CD8-positive, alpha-beta memory T cell (primary cell): ENCODE measurements at regions not wholly inside any gene's neighbourhood (a gene's known extent, or its start where the extent isn't known, plus 50 kb on each side); places are given as distances from the start of the nearest gene placed in this dataset.
"Not testable (repeated sequence)": the region's sequence is repeated elsewhere in the genome, so short reads cannot be mapped to it uniquely, and the experiment has no call there.

Experiments
- CTCF ChIA-PET: fragments of 350-600 bp; sonication (Branson Sonifier 250); formaldehyde crosslinking; loops from one replicate; lab custom pipeline; 2021; ENCODE audit warnings: antibody characterized with exemption; lab: Charles Lee
- POLR2A ChIA-PET: fragments of 350-600 bp; sonication (Branson Sonifier 250); formaldehyde crosslinking; loops from one replicate; lab custom pipeline; 2021; ENCODE audit warnings: antibody characterized with exemption; lab: Charles Lee
- DNase-seq, 5 donors: peaks; one replicate each; pipeline versions ENCODE4 v3.0.0 to v3.0.0-alpha.2; 2020 to 2022; ENCODE audit warnings: mixed read lengths in 1 of 5
- H3K27ac ChIP-seq: one replicate; pipeline ENCODE4 v1.7.0; 2013; ENCODE audit warnings: low read depth, mild to moderate bottlenecking, low read length, moderate library complexity
- H3K27me3 ChIP-seq: 2 replicates; pipeline ENCODE4 v1.7.0; 2013; ENCODE audit warnings: low read length, mild to moderate bottlenecking; ENCODE audit not compliant: insufficient read depth, poor library complexity, severe bottlenecking
- H3K36me3 ChIP-seq: 2 replicates; pipeline ENCODE4 v1.7.0; 2013; ENCODE audit warnings: mild to moderate bottlenecking, low read length, moderate library complexity; ENCODE audit not compliant: insufficient read depth
- H3K4me1 ChIP-seq: 2 replicates; pipeline ENCODE4 v1.7.0; 2013; ENCODE audit warnings: mild to moderate bottlenecking, low read length, moderate library complexity; ENCODE audit not compliant: insufficient read depth
- H3K4me3 ChIP-seq: 2 replicates; pipeline ENCODE4 v1.7.0; 2013; ENCODE audit warnings: mild to moderate bottlenecking, low read length
- H3K9me3 ChIP-seq: 2 replicates; pipeline ENCODE4 v1.7.0; 2013; ENCODE audit warnings: mild to moderate bottlenecking, low read length
- H3K27ac Mint-ChIP-seq, 8 donors: one replicate each; pipeline ENCODE4 v1.8.0; 2020 to 2021; ENCODE audit warnings: mixed read lengths in 8 of 8, mild to moderate bottlenecking in 6 of 8, inconsistent platforms in 3 of 8, moderate library complexity in 3 of 8
- H3K27me3 Mint-ChIP-seq, 2 donors: one replicate each; pipeline ENCODE4 v1.8.0; 2020 to 2021; ENCODE audit warnings: mixed read lengths in 2 of 2, mild to moderate bottlenecking in 1 of 2, moderate library complexity in 1 of 2
- H3K36me3 Mint-ChIP-seq, 3 donors: one replicate each; pipeline ENCODE4 v1.8.0; 2020 to 2021; ENCODE audit warnings: mixed read lengths in 3 of 3, inconsistent platforms in 1 of 3, mild to moderate bottlenecking in 1 of 3
- H3K4me1 Mint-ChIP-seq, 3 donors: one replicate each; pipeline ENCODE4 v1.8.0; 2020 to 2021; ENCODE audit warnings: mixed read lengths in 3 of 3, inconsistent platforms in 1 of 3, mild to moderate bottlenecking in 1 of 3
- H3K4me3 Mint-ChIP-seq, 7 donors: one replicate each; pipeline ENCODE4 v1.8.0; 2020 to 2021; ENCODE audit warnings: mixed read lengths in 7 of 7, mild to moderate bottlenecking in 6 of 7, moderate library complexity in 4 of 7, inconsistent platforms in 2 of 7
- H3K9me3 Mint-ChIP-seq, 5 donors: one replicate each; pipeline ENCODE4 v1.8.0; 2020 to 2022; ENCODE audit warnings: mixed read lengths in 5 of 5, mild to moderate bottlenecking in 3 of 5, moderate library complexity in 2 of 5, inconsistent platforms in 1 of 5

DNA sequence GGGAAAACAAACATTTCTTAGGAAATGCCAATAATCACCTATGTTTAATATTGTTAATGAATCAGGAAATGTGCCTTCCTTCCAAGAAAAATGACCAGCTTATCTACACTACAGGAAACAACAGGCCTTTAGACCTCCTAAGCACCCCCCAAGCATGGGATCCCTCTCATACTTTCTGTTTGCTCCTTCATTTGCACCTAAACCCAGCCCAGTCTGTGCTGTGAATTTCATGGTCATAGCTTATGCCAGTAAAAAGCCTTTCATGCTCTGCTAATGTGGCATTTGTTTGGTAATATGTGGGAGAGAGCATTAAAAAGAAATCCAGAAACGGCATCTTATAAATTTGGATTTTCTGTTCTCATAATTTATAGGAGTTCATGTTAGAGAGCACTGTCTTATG is 511.1 kb downstream of the EBF1 start:
- H3K4me1 ChIP-seq, result no peaks in the 10 kb centered on the region
- H3K9me3 Mint-ChIP-seq, result peaks cover 0 to 14% (median 2%) of the 10 kb centered on the region in 5 donors
- no peaks in the 10 kb centered on the region for H3K36me3 Mint-ChIP-seq
- H3K27ac Mint-ChIP-seq, result no peak overlapping the region
- CTCF ChIA-PET, result no interaction called here
- H3K4me3 Mint-ChIP-seq, result no peak overlapping the region
- H3K4me1 Mint-ChIP-seq, result no peaks in the 10 kb centered on the region
- DNase-seq, result no peak
- H3K36me3 ChIP-seq, result no peaks in the 10 kb centered on the region
- H3K27me3 Mint-ChIP-seq, result peaks cover 3 to 5% of the 10 kb centered on the region in 2 donors
- no peak overlapping the region for H3K4me3 ChIP-seq
- no peak overlapping the region for H3K27ac ChIP-seq
- H3K27me3 ChIP-seq, result no peaks in the 10 kb centered on the region
- POLR2A ChIA-PET, result no interaction called here
- H3K9me3 ChIP-seq, result no peaks in the 10 kb centered on the region

DNA sequence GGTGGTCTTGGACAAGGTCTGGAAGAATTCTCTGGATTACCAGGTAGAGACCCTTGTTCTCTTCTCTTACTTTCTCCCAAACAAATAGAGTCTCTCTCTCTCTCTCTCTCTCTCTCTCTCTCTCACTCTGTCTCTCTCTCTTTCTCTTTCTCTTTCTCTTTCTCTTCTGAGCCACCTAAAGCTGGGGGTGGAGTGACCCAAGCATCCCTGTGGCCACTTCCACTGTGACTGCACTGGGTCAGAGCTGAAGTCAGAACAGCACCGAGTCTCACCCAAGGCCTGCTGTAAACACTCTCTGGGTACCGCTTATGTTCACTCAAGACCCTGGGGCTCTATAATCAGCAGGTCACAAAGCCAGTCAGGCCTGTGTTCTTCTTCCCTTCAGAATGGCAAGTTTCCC is 513.7 kb downstream of the EBF1 start:
- Histone ChIP-seq H3K27ac (no peak overlapping the region), H3K4me3 (no peak overlapping the region), H3K9me3 (no peaks in the 10 kb centered on the region), H3K27me3 (no peaks in the 10 kb centered on the region), H3K4me1 (no peaks in the 10 kb centered on the region), H3K36me3 (no peaks in the 10 kb centered on the region)
- no peaks in the 10 kb centered on the region for H3K36me3 Mint-ChIP-seq
- peaks cover 0 to 5% of the 10 kb centered on the region in 2 donors for H3K27me3 Mint-ChIP-seq
- DNase-seq, result no peak
- peaks cover 0 to 14% (median 5%) of the 10 kb centered on the region in 5 donors for H3K9me3 Mint-ChIP-seq
- POLR2A ChIA-PET, result no interaction called here
- H3K27ac Mint-ChIP-seq, result no peak overlapping the region
- no peaks in the 10 kb centered on the region for H3K4me1 Mint-ChIP-seq
- no peak overlapping the region for H3K4me3 Mint-ChIP-seq
- CTCF ChIA-PET, result no interaction called here

DNA sequence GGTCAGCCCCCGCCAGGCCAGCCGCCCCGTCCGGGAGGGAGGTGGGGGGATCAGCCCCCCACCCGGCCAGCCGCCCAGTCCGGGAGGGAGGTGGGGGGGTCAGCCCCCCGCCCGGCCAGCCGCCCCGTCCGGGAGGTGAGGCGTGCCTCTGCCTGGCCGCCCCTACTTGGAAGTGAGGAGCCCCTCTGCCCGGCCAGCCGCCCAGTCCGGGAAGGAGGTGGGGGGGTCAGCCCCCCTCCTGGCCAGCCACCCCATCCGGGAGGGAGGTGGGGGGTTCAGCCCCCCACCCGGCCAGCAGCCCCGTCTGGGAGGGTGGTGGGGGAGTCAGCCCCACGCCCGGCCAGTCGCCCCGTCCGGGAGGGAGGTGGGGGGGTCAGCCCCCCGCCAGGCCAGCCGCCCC is 517.0 kb downstream of the EBF1 start:
- H3K4me3 ChIP-seq, H3K27me3 ChIP-seq, H3K4me3 Mint-ChIP-seq, DNase-seq, H3K4me1 Mint-ChIP-seq, H3K4me1 ChIP-seq, H3K27ac Mint-ChIP-seq, CTCF ChIA-PET, H3K9me3 ChIP-seq, H3K36me3 Mint-ChIP-seq, H3K27me3 Mint-ChIP-seq, POLR2A ChIA-PET, H3K27ac ChIP-seq, H3K36me3 ChIP-seq: not testable (repeated sequence)
- peaks cover 2 to 24% (median 11%) of the 10 kb centered on the region in 5 donors for H3K9me3 Mint-ChIP-seq

DNA sequence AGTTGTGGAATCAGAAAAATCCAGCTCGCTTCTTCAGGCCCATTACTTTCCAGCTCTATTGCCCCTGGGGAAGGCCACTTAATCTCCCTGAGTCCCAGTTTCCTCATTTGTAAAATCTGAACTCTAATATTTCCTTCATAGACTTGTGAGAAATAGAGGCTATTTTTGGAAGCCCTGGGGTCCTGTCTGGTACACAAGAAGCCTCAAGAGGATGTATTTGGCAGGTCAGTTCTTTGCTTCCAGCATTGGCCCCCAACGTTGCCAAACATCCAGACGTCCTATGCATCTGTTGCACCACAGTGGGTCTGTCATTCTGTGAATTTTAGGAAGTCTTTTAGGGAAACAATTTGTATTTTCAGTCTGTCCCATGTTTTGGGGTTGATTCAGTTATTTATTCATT is 525.9 kb downstream of the EBF1 start:
- Mint-ChIP-seq H3K36me3 (no peaks in the 10 kb centered on the region), H3K27ac (no peak overlapping the region), H3K27me3 (peaks cover 0 to 4% of the 10 kb centered on the region in 2 donors), H3K4me1 (no peaks in the 10 kb centered on the region), H3K9me3 (peaks cover 0 to 4% (median 2%) of the 10 kb centered on the region in 5 donors), H3K4me3 (no peak overlapping the region)
- no peak for DNase-seq
- Histone ChIP-seq H3K9me3 (no peaks in the 10 kb centered on the region), H3K27me3 (no peaks in the 10 kb centered on the region), H3K36me3 (no peaks in the 10 kb centered on the region), H3K4me3 (no peak overlapping the region), H3K27ac (no peak overlapping the region), H3K4me1 (no peaks in the 10 kb centered on the region)
- ChIA-PET CTCF (no interaction called here), POLR2A (no interaction called here)

DNA sequence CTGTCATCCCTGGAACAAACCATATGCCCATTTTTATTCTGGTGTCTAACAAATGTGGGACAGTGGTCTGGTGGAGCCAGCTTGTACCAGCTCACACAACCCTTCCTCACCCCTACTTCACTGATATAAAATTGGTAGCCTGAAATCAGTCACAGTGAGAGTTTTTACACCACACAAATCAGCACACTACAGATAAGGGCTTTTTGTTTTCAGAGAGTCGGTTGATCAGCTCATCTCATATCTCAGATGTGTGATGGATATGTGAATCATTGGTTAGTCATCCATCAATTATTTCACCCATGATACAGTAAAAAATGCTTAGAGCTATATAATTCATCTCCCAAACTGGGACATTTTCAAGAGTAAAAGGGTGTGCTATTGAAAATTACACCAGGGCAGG is 529.2 kb downstream of the EBF1 start:
- Histone ChIP-seq H3K27ac (no peak overlapping the region), H3K36me3 (no peaks in the 10 kb centered on the region), H3K27me3 (no peaks in the 10 kb centered on the region), H3K4me3 (no peak overlapping the region), H3K9me3 (no peaks in the 10 kb centered on the region), H3K4me1 (no peaks in the 10 kb centered on the region)
- H3K4me1 Mint-ChIP-seq, result no peaks in the 10 kb centered on the region
- peaks cover 0 to 7% of the 10 kb centered on the region in 2 donors for H3K27me3 Mint-ChIP-seq
- no peaks in the 10 kb centered on the region for H3K36me3 Mint-ChIP-seq
- ChIA-PET POLR2A (no interaction called here), CTCF (no interaction called here)
- no peak overlapping the region for H3K27ac Mint-ChIP-seq
- DNase-seq, result no peak
- no peaks in the 10 kb centered on the region for H3K9me3 Mint-ChIP-seq
- no peak overlapping the region for H3K4me3 Mint-ChIP-seq

DNA sequence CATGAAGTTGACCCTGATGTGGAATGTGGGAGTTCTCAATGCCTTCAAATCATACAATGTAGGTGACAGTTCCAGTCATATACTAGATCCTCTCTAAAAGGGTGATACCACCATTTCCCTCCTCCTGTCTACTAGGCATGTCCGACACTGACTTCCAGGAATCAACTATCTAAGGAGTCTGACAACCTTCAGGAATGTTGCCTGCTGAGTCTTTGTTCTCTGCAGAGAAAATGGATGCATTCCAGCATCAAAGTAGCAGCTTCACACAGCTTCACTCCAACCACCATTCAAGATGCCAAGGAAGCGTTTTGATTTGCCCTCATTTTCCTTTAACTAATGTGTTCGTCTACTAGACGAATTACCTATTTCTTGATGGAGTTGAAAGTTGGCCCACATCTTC is 530.2 kb downstream of the EBF1 start:
- peaks cover 0 to 7% of the 10 kb centered on the region in 2 donors for H3K27me3 Mint-ChIP-seq
- H3K4me3 Mint-ChIP-seq, result no peak overlapping the region
- no peaks in the 10 kb centered on the region for H3K9me3 Mint-ChIP-seq
- Histone ChIP-seq H3K9me3 (no peaks in the 10 kb centered on the region), H3K36me3 (no peaks in the 10 kb centered on the region), H3K27ac (no peak overlapping the region), H3K4me3 (no peak overlapping the region), H3K27me3 (no peaks in the 10 kb centered on the region), H3K4me1 (no peaks in the 10 kb centered on the region)
- DNase-seq, result no peak
- CTCF ChIA-PET, result no interaction called here
- H3K36me3 Mint-ChIP-seq, result no peaks in the 10 kb centered on the region
- H3K4me1 Mint-ChIP-seq, result no peaks in the 10 kb centered on the region
- POLR2A ChIA-PET, result no interaction called here
- H3K27ac Mint-ChIP-seq, result no peak overlapping the region

DNA sequence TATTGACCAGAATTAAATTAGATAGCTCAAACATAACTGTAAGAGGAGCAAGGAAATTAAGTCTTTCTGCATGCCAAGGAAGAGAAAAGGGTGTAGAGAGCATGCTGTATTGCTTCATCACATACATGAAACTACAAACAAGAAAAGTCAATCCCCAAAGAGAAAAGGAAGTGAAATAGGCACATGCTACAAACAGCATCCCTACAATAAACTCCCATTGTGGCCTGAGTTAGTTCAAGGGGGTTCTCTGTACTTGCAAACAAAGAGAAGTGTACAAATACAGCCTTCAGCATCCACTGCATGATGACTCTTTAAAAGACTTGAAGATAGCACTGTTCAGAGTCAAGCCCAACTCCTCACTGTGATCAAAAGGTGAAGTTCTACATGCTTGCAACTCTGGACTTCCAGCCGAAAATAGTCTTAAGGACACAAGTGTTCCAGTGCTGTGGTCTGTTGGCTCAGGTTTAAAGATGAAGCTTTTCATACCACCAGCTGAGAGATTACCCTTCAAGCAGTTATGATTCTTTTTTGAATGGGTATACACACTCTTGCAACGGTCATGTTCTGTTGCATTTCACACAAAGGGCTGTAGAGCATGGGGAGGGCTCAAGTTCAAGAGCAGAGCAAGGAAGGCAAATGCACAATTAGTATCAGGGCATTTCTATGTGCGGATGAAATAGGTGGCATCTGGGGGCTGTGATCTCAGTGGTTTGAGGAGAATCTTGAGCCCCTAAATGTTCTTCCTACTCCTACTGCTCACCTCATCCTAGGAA is 534.5 kb downstream of the EBF1 start:
- no peak overlapping the region for H3K4me3 Mint-ChIP-seq
- H3K27me3 Mint-ChIP-seq, result peaks cover 0 to 3% of the 10 kb centered on the region in 2 donors
- no peak for DNase-seq
- no peaks in the 10 kb centered on the region for H3K9me3 ChIP-seq
- H3K4me1 ChIP-seq, result no peaks in the 10 kb centered on the region
- no peak overlapping the region for H3K4me3 ChIP-seq
- ChIA-PET POLR2A (no interaction called here), CTCF (no interaction called here)
- H3K9me3 Mint-ChIP-seq, result peaks cover 0 to 4% (median 0%) of the 10 kb centered on the region in 5 donors
- no peaks in the 10 kb centered on the region for H3K36me3 ChIP-seq
- H3K27ac Mint-ChIP-seq, result no peak overlapping the region
- no peaks in the 10 kb centered on the region for H3K27me3 ChIP-seq
- no peaks in the 10 kb centered on the region for H3K4me1 Mint-ChIP-seq
- no peak overlapping the region for H3K27ac ChIP-seq
- no peaks in the 10 kb centered on the region for H3K36me3 Mint-ChIP-seq

DNA sequence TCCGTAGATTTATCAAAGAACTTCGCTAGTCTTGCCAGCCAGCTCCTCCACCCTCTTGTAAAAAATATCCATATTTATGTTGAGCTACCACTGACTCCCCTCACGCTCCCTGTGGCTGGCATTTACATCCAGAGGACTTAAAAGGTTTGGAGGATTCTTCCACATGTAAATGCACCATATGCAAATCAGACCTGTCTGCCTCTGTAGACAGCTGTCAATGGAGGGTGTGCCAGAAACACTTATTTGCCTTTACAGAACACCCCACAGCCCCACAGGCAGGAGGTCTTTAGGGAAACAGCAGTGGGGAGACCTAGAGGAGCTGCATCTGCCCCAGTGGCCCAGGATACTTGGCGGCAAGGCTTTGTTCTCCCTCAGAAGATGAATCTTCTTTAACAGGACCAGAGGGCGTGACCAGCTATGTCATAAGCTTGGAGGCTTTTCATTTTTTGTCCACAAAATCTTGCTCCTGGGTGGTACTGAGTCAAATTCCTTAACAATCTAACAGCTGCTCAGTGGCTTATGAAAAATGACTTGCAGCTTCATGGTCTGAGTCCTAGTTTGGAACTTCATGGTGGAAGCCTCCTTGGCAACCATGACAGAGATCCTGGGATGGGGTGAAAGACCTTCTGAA is 535.8 kb downstream of the EBF1 start:
- DNase-seq, result no peak
- H3K4me3 ChIP-seq, result no peak overlapping the region
- POLR2A ChIA-PET, result no interaction called here

More for the DNA sequence above, 535.8 kb downstream of the EBF1 start:
- CTCF ChIA-PET, result no interaction called here
- Histone ChIP-seq H3K36me3 (no peaks in the 10 kb centered on the region), H3K9me3 (no peaks in the 10 kb centered on the region), H3K27ac (no peak overlapping the region), H3K4me1 (no peaks in the 10 kb centered on the region), H3K27me3 (no peaks in the 10 kb centered on the region)
- Mint-ChIP-seq H3K4me1 (no peaks in the 10 kb centered on the region), H3K36me3 (no peaks in the 10 kb centered on the region), H3K27ac (no peak overlapping the region), H3K9me3 (peaks cover 0 to 4% (median 0%) of the 10 kb centered on the region in 5 donors), H3K4me3 (no peak overlapping the region), H3K27me3 (peaks cover 0 to 3% of the 10 kb centered on the region in 2 donors)
